HG03565 (cell line): ENCODE measurements at regions not wholly inside any gene's neighbourhood (a gene's known extent, or its start where the extent isn't known, plus 50 kb on each side); places are given as distances from the start of the nearest gene placed in this dataset.
"Not testable (repeated sequence)": the region's sequence is repeated elsewhere in the genome, so short reads cannot be mapped to it uniquely, and the experiment has no call there.

Experiments used
- ATAC-seq: cut with Tn5 transposase; IDR thresholded peaks from one replicate; pipeline ENCODE4 v1.9.1; 2021; ENCODE audit warnings: mild to moderate bottlenecking, moderate library complexity; ENCODE audit not compliant: unreplicated experiment

DNA sequence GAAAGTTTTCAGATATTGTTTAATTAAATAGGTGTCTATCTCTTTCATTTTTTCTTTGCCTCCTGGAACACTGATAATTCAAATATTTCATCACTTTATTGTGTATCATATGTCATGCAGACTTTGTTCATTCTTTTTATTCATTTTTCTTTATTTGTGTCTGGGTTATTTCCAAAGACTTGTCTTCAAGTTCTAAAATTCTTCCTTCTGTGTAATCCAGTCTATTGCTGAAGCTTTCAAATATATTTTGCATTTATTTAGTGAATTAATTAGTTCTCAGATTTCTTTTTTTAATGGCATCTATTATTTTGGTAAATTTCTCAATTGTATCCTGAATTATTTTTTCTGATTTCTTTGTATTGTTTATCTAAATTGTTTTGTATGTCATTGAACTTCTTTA is 70.1 kb downstream of the ZNF330 start:
- ATAC-seq: no peak

DNA sequence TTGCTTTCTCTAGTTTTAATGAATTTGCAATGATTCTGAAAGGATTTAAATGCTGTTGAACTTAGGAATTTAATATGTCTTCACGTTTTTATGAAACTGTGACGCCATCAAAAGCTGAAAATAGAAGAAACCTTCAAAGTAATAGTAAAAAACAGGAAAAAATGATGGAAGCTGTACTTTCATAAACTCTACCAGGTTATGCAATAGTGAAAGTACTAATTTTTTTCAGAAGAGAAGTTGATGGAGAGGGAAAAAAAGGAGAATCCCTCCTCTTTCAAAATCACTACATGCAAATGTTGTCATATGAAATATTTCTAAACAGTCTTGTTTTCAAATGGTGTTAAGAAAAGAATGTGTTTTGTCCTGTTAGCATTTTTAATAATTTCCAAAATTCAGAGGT is 73.6 kb downstream of the ZNF330 start:
- no peak for ATAC-seq

GRCh38 chr4:141301216-141301615 is 80.5 kb downstream of the ZNF330 start:
- no peak for ATAC-seq

DNA sequence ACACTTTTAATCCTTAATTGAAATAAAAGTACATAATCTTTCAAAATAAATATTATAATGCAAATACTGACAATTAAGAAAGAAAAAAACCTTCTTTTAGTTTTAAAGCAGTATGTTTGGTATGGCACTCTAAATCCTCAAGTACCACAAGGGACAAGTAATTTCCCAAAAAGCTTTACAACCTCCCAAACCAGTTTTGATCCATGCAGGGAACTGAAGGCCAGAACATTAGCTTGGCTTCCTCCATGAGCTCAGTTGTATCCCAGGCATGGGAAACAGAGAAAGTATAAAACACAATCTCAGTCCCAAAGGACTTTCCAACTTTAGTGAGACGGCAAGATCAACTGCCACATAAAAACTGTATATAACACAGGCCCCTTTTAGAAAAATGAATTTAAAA is 82.2 kb downstream of the ZNF330 start:
- no peak for ATAC-seq

- ATAC-seq: no peak
Measured at GRCh38 chr4:141304346-141304745, 83.7 kb downstream of the ZNF330 start.

DNA sequence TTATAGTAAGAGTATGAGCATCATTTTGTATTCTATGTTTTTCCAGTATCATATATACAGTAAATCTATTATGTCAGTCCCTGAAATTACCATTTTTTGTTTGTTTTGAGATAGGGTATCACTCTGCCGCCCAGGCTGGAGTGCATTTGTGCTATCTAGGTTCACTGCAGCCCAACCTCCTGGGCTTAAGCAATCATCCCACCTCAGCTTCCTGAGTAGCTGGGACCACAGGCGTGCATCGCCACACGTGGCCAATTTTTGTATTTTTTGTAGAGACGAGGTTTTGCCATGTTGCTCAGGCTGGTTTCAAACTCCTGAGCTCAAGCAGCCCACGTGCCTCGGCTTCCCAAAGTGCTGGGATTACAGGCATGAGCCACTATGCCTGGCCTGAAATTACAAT is 85.6 kb downstream of the ZNF330 start:
- ATAC-seq: no peak

- peak; percentile 100 for ATAC-seq
Measured at GRCh38 chr4:141307241-141307689, 86.6 kb downstream of the ZNF330 start.

GRCh38 chr4:141309874-141310273 is 89.2 kb downstream of the ZNF330 start:
- ATAC-seq: no peak

GRCh38 chr4:141311246-141312204 is 90.8 kb downstream of the ZNF330 start:
- no peak for ATAC-seq

DNA sequence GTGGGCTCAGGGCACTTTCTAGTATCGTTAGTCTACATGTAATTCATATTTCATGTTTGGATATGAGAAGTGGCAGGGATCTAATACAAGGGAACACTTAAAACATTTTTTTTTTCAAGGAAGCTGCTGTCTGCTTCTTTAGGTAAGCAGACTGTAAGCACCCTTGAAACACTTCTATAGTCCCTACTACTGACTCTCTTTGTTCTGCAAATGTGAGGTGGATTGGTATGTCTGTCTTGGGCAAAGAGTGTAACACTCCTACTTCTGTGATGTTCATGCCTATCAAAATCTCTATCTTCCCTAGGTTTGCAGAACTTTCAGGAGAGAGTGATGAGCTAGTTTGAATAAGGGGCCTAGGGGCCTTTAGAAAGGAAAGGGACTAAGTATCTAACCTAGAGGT is 93.9 kb downstream of the ZNF330 start:
- no peak for ATAC-seq

DNA sequence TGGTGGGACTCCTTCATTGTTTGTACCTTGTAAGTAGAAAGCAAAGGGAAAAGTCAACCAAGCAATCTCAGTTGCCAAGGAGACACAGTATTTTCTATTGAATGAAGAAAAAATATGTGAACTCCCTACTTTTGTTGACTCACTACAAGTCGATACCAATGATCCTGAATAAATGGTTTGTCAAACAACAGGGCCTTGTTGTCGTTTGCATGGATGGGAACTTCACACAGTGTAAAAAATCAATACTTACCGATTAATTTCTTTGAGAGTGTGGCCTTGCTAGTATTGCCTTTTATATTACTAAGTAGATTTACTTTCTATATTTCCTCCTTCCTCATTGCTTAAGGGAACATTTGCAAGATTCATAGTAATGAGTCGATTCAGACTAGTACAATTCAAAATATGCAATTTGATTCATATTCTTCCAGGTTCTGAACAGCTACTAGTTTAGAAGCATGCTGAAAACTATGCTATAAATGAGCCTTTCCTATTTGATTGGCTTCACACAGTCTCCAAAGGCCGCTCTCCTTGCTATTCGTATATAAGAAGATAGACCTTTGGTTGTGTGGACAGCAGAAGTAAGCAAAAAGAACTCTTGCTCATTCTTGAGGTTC is 108.0 kb downstream of the ZNF330 start:
- ATAC-seq: no peak

GRCh38 chr4:141329174-141329569 is 108.5 kb downstream of the ZNF330 start:
- no peak for ATAC-seq

GRCh38 chr4:141330616-141331015 is 109.9 kb downstream of the ZNF330 start:
- no peak for ATAC-seq

- ATAC-seq: no peak
Measured at GRCh38 chr4:141331534-141332358, 111.1 kb downstream of the ZNF330 start.

- not testable (repeated sequence) for ATAC-seq
Measured at GRCh38 chr4:141332359-141333181, 111.9 kb downstream of the ZNF330 start.

GRCh38 chr4:141333456-141334230 is 112.9 kb downstream of the ZNF330 start:
- ATAC-seq: not testable (repeated sequence)

DNA sequence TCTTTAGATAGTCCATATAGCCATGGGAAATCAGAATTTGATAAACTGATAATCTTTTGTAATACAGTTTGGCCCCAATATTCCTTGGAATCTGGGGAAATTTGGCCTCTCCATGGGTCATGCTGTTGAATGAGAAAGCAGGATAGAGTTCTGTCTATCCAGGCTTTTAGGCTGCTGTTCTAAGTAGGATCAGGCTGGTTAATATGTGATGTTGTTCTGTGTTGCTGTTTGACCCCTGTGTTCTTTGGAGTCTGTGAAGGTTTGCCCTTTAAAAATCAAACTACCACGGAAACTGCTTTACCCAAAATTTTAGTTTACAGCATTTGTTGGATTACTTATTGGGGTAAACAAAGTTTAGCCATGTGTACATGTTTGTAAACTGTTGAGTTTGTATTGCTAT is 114.5 kb downstream of the ZNF330 start:
- no peak for ATAC-seq

- no peak for ATAC-seq
Measured at GRCh38 chr4:141338238-141338637, 117.5 kb downstream of the ZNF330 start.

GRCh38 chr4:141339391-141339790 is 118.7 kb downstream of the ZNF330 start:
- no peak for ATAC-seq

GRCh38 chr4:141339966-141340365 is 119.3 kb downstream of the ZNF330 start:
- ATAC-seq: no peak
